Neural cell (in vitro differentiated cells): ENCODE measurements at regions not wholly inside any gene's neighbourhood (a gene's known extent, or its start where the extent isn't known, plus 50 kb on each side); places are given as distances from the start of the nearest gene placed in this dataset.

Source experiments
- H2AFZ ChIP-seq: fragments of 200-600, 300-800 bp; sonication (generic), shearing (Covaris generic); 2 replicates; pipeline ENCODE4 v1.6.0; 2014; ENCODE audit warnings: low read depth, mild to moderate bottlenecking, antibody characterized with exemption, low read length, moderate library complexity
- H3F3A ChIP-seq: fragments of 200-600 bp; shearing (Covaris generic); 2 replicates; pipeline ENCODE4 v1.6.1; 2016; ENCODE audit warnings: mild to moderate bottlenecking, moderate library complexity, mixed read lengths, antibody characterized with exemption, low read length; ENCODE audit not compliant: insufficient read depth, poor library complexity, severe bottlenecking
- H3K27ac ChIP-seq: fragments of 200-600, 300-800 bp; sonication (generic), shearing (Covaris generic); 2 replicates; pipeline ENCODE4 v1.5.1; 2014; ENCODE audit warnings: mild to moderate bottlenecking, low read length, moderate library complexity
- H3K27me3 ChIP-seq: fragments of 300-800, 200-600 bp; sonication (generic), shearing (Covaris generic); 2 replicates; pipeline ENCODE4 v1.6.0; 2014; ENCODE audit warnings: mild to moderate bottlenecking, low read depth, low read length, moderate library complexity; ENCODE audit not compliant: insufficient read depth
- H3K36me3 ChIP-seq: fragments of 300-800, 200-600 bp; sonication (generic), shearing (Covaris generic); 2 replicates; pipeline ENCODE4 v1.5.1; 2014; ENCODE audit warnings: mild to moderate bottlenecking, antibody characterized with exemption, low read length, moderate library complexity; ENCODE audit not compliant: insufficient read depth
- H3K4me2 ChIP-seq: fragments of 300-800, 200-600 bp; sonication (generic), shearing (Covaris generic); 2 replicates; pipeline ENCODE4 v1.6.0; 2014; ENCODE audit warnings: mild to moderate bottlenecking, low read length
- H3K4me3 ChIP-seq: fragments of 300-800, 200-600 bp; sonication (generic), shearing (Covaris generic); 2 replicates; pipeline ENCODE4 v1.5.1; 2014; ENCODE audit warnings: mild to moderate bottlenecking, low read length, moderate library complexity
- H3K79me2 ChIP-seq: fragments of 200-600 bp; shearing (Covaris generic); replicated peaks from 2 replicates; pipeline ENCODE4 v1.6.0; 2014; ENCODE audit warnings: mild to moderate bottlenecking, low read length, moderate library complexity; ENCODE audit not compliant: insufficient read depth
- H3K9ac ChIP-seq: fragments of 300-800, 200-600 bp; sonication (generic), shearing (Covaris generic); 2 replicates; pipeline ENCODE4 v1.6.1; 2016; ENCODE audit warnings: mild to moderate bottlenecking, low read length, mixed read lengths
- H3K9me2 ChIP-seq: fragments of 200-600 bp; shearing (Covaris generic); 2 replicates; pipeline ENCODE4 v1.6.1; 2016; ENCODE audit warnings: mild to moderate bottlenecking, low read length, mixed read lengths; ENCODE audit not compliant: insufficient read depth
- H3K9me3 ChIP-seq: fragments of 200-600, 300-800 bp; sonication (generic), shearing (Covaris generic); 2 replicates; pipeline ENCODE4 v1.6.1; 2016; ENCODE audit warnings: mild to moderate bottlenecking, mixed run types, low read length, moderate library complexity, mixed read lengths
- H4K20me1 ChIP-seq: fragments of 200-600 bp; shearing (Covaris generic); 2 replicates; pipeline ENCODE4 v1.6.1; 2016; ENCODE audit warnings: mild to moderate bottlenecking, mixed run types; ENCODE audit not compliant: insufficient read depth
- CTCF ChIP-seq: fragments of 450-650 bp; IDR thresholded peaks from 2 replicates; pipeline ENCODE4 v1.5.1; 2014; ENCODE audit warnings: antibody characterized with exemption, mild to moderate bottlenecking, moderate library complexity; ENCODE audit not compliant: poor library complexity, severe bottlenecking
- EP300 ChIP-seq: fragments of 450-650 bp; conservative IDR thresholded peaks from 2 replicates; pipeline ENCODE4 v1.6.1; 2014; ENCODE audit warnings: antibody characterized with exemption, mild to moderate bottlenecking, moderate library complexity; ENCODE audit not compliant: poor library complexity, severe bottlenecking
- EZH2 ChIP-seq: fragments of 200-600, 300-800 bp; shearing (Covaris generic), sonication (generic); IDR thresholded peaks from 2 replicates; pipeline ENCODE4 v1.6.1; 2014; ENCODE audit warnings: antibody characterized with exemption, low read length, borderline replicate concordance, mild to moderate bottlenecking; ENCODE audit not compliant: insufficient read depth, poor library complexity, severe bottlenecking
- MXI1 ChIP-seq: fragments of 450-650 bp; conservative IDR thresholded peaks from 2 replicates; pipeline ENCODE4 v1.6.1; 2014; ENCODE audit warnings: antibody characterized with exemption, mild to moderate bottlenecking; ENCODE audit not compliant: poor library complexity, severe bottlenecking
- POLR2AphosphoS5 ChIP-seq: IDR thresholded peaks from 2 replicates; pipeline ENCODE4 v1.6.1; 2012
- RAD21 ChIP-seq: fragments of 450-650 bp; conservative IDR thresholded peaks from 2 replicates; pipeline ENCODE4 v1.6.1; 2014; ENCODE audit warnings: antibody characterized with exemption, mild to moderate bottlenecking, moderate library complexity
- REST ChIP-seq: IDR thresholded peaks from 2 replicates; pipeline ENCODE4 v1.6.1; 2012; ENCODE audit warnings: borderline replicate concordance
- SMC3 ChIP-seq: fragments of 450-650 bp; conservative IDR thresholded peaks from 2 replicates; pipeline ENCODE4 v1.6.1; 2014; ENCODE audit warnings: antibody characterized with exemption, mild to moderate bottlenecking, moderate library complexity; ENCODE audit not compliant: poor library complexity
- TAF1 ChIP-seq: IDR thresholded peaks from 2 replicates; pipeline ENCODE4 v1.6.1; 2012; ENCODE audit warnings: low read depth

GRCh38 chr6:15978426-15978825 lies 150.5 kb upstream of the MYLIP start:
- H3K79me2 ChIP-seq: no peaks in the 10 kb centered on the region
- no peak overlapping the region for H3K9ac ChIP-seq
- H3K27me3 ChIP-seq: no peaks in the 10 kb centered on the region
- H3K9me2 ChIP-seq: no peaks in the 10 kb centered on the region
- H4K20me1 ChIP-seq: no peaks in the 10 kb centered on the region
- no peaks in the 10 kb centered on the region for H3K9me3 ChIP-seq
- no peak overlapping the region for H3K4me3 ChIP-seq
- no peak overlapping the region for H3K27ac ChIP-seq
- H3K4me2 ChIP-seq: no peak overlapping the region
- TF ChIP-seq SMC3: no peak
- TF ChIP-seq EP300: no peak
- TF ChIP-seq POLR2AphosphoS5: no peak
- no peak for TF ChIP-seq TAF1
- no peak for TF ChIP-seq CTCF
- TF ChIP-seq RAD21: no peak
- TF ChIP-seq MXI1: no peak
- TF ChIP-seq REST: no peak
- TF ChIP-seq EZH2: no peak
- H3K36me3 ChIP-seq: no peaks in the 10 kb centered on the region
- H2AFZ ChIP-seq: no peak overlapping the region
- H3F3A ChIP-seq: no peaks in the 10 kb centered on the region

GRCh38 chr6:15977050-15977449 lies 151.8 kb upstream of the MYLIP start:
- TF ChIP-seq CTCF (no peak), TAF1 (no peak), EZH2 (no peak)
- no peak overlapping the region for H3K27ac ChIP-seq
- no peak overlapping the region for H3K9ac ChIP-seq
- no peaks in the 10 kb centered on the region for H3K9me2 ChIP-seq
- H4K20me1 ChIP-seq: no peaks in the 10 kb centered on the region
- H3K27me3 ChIP-seq: no peaks in the 10 kb centered on the region
- H2AFZ ChIP-seq: no peak overlapping the region
- H3F3A ChIP-seq: no peaks in the 10 kb centered on the region
- no peak overlapping the region for H3K4me3 ChIP-seq
- H3K4me2 ChIP-seq: no peak overlapping the region
- H3K79me2 ChIP-seq: no peaks in the 10 kb centered on the region
- no peaks in the 10 kb centered on the region for H3K36me3 ChIP-seq
- no peaks in the 10 kb centered on the region for H3K9me3 ChIP-seq
